Ascending aorta (tissue), 2 donors: ENCODE measurements at regions not wholly inside any gene's neighbourhood (a gene's known extent, or its start where the extent isn't known, plus 50 kb on each side); places are given as distances from the start of the nearest gene placed in this dataset.

ENCODE experiments used
- DNase-seq, 2 donors: peaks; one replicate each; pipeline ENCODE4 v3.0.0-alpha.2; 2019; ENCODE audit warnings: low spot score in 2 of 2
- H3K27ac ChIP-seq, 2 donors: fragments of 200-600 bp; sonication (generic); one replicate each; pipeline ENCODE4 v1.5.1; 2016 to 2017; ENCODE audit warnings: mild to moderate bottlenecking in 1 of 2
- H3K27me3 ChIP-seq: fragments of 200-600 bp; sonication (generic); one replicate; pipeline ENCODE4 v1.5.1; 2017
- H3K36me3 ChIP-seq, 2 donors: fragments of 200-600 bp; sonication (generic); one replicate each; pipeline ENCODE4 v1.5.1; 2016
- H3K4me1 ChIP-seq, 2 donors: fragments of 200-600 bp; sonication (generic); one replicate each; pipeline ENCODE4 v1.5.1; 2016 to 2017; ENCODE audit warnings: mild to moderate bottlenecking in 1 of 2
- H3K4me3 ChIP-seq, 2 donors: fragments of 200-600 bp; sonication (generic); one replicate each; pipeline ENCODE4 v1.5.1; 2016 to 2017; ENCODE audit warnings: mild to moderate bottlenecking in 1 of 2
- H3K9me3 ChIP-seq, 2 donors: fragments of 200-600 bp; sonication (generic); one replicate each; pipeline ENCODE4 v1.5.1; 2016
- intact Hi-C: fragments of 100-400 bp; cut with DNase I; formaldehyde crosslinking; loops from one replicate; pipeline ENCODE4 v1.15.1; 2023
- TF ChIP-seq, protein P1 (sequence below), 3 experiments: fragments of 200-600 bp in 2 of 3; fragments of 450-650 bp in 1 of 3; sonication (generic) in 2 of 3; IDR thresholded peaks; one replicate each; pipeline ENCODE4 v1.5.1; 2016 to 2019; ENCODE audit warnings: antibody characterized with exemption in 3 of 3, mild to moderate bottlenecking in 1 of 3, moderate library complexity in 1 of 3

DNA sequence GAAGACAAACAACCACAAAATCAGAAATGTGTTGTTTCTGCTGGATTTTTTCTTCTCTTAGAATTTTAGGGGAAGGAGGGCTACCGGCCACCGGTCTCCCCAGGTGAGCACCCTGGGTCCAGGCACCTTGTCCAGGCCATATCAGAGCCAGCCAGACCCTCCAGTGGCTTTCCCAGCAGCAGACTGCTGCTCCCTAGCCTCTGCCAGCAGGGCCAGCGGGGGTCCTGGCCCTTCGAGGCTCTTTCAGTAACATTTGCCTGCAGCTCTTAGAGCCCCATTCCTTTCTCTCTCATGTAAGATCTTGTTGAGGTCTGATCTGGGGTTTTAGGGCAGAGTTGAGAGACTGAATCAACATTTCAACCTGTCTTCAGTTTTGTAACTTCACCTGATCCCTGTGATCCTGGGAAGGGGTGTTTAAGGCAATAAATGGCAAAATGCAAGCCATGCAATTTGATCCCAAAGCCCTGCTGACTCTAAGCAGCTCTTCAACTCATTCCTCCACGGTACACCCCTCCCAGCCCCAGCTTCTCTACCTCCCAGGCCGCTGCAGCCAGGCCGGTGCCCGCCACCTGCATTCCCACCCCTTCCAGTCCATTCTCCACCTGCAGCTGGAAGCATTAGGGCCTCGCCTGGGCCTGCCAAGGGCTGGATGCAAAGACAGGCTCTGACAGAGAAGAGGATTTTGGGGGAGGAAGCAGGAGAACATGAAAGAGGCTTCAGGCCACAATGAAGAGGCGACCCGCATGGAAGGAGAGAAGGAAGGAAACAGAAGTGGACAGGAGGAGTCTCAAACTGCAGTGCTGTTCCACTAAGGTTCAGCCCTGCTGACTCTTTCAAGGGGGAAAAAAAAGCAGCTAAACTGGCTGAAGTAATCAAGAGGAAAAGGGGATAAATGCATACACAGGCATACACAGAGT is 113.0 kb upstream of the FGF3 start:
- TF ChIP-seq, protein P1, sequence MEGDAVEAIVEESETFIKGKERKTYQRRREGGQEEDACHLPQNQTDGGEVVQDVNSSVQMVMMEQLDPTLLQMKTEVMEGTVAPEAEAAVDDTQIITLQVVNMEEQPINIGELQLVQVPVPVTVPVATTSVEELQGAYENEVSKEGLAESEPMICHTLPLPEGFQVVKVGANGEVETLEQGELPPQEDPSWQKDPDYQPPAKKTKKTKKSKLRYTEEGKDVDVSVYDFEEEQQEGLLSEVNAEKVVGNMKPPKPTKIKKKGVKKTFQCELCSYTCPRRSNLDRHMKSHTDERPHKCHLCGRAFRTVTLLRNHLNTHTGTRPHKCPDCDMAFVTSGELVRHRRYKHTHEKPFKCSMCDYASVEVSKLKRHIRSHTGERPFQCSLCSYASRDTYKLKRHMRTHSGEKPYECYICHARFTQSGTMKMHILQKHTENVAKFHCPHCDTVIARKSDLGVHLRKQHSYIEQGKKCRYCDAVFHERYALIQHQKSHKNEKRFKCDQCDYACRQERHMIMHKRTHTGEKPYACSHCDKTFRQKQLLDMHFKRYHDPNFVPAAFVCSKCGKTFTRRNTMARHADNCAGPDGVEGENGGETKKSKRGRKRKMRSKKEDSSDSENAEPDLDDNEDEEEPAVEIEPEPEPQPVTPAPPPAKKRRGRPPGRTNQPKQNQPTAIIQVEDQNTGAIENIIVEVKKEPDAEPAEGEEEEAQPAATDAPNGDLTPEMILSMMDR (IDR thresholded peaks at IDR 0.05) = no peak
- no peaks in the 10 kb centered on the region for H3K27me3 ChIP-seq
- DNase-seq = peak in 1 of 2 donors; percentile 51

DNA sequence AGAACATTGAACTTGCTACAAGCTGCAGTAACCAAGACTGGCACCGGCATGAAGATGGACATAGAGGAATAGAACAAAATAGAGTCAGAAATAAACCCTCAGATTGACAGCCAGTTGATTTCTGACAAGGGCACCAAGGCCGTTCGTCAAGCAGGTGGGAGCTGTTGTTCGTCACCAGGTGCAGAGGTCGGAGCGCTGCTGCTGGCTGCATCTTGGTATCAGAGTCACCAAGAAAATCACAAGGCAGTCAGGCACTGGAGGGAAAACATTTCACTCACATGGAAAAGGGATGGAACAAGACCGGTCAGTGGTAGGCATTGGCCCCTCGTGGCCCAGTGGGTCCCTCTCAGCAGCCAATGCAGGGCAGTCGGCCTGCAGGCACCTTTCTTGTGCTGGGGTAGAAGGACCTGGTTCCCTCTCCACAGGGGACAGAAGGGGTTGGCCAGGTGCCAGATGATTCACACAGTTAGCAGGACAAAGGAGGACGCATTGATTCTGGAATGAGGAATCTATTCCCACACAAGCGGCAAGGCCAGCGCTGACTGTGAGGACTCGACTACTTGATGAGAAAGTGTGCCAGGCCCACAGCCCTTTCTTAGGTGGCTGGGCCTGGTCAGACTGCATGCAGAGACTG is 115.8 kb upstream of the FGF3 start:
- intact Hi-C loops = no loop called here
- TF ChIP-seq, protein P1 (IDR thresholded peaks at IDR 0.05) = no peak
- Histone ChIP-seq H3K27me3 (no peaks in the 10 kb centered on the region), H3K9me3 (no peaks in the 10 kb centered on the region), H3K36me3 (no peaks in the 10 kb centered on the region), H3K4me1 (peaks cover 0 to 16% of the 10 kb centered on the region in 2 donors), H3K4me3 (no peak overlapping the region), H3K27ac (no peak overlapping the region)
- DNase-seq = no peak

More for the DNA sequence above, 113.0 kb upstream of the FGF3 start:
- intact Hi-C loops = no loop called here
- H3K27ac ChIP-seq = no peak overlapping the region
- no peak overlapping the region for H3K4me3 ChIP-seq
- H3K4me1 ChIP-seq = no peaks in the 10 kb centered on the region
- no peaks in the 10 kb centered on the region for H3K9me3 ChIP-seq
- no peaks in the 10 kb centered on the region for H3K36me3 ChIP-seq

DNA sequence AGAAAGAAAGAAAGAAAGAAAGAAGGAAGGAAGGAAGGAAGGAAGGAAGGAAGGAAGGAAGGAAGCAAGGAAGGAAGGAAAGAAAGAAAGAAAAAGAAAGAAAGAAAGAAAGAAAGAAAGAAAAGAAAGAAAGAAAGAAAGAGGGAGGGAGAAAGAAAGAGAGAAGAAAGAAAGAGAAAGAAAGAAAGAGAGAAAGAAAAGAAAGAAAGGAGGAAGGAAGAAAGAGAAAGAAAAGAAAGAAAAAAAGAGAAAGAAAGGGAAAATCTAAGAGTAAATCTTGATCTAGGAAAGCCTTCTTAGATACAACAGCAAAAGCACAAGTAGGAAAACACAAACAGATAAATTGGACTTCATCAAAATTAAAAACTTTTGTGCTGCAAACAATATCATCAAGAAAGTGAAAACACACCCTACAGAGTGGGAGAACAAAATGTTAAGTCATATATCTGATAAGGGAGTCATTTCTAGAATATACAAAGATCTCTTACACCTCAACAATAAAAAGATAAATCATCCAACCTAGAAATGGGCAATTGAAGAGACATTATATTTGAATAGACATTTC is 116.8 kb upstream of the FGF3 start:
- intact Hi-C loops = no loop called here
- no peak for DNase-seq
- Histone ChIP-seq H3K4me3 (no peak overlapping the region), H3K27me3 (no peaks in the 10 kb centered on the region), H3K36me3 (no peaks in the 10 kb centered on the region), H3K9me3 (no peaks in the 10 kb centered on the region), H3K4me1 (peaks cover 0 to 21% of the 10 kb centered on the region in 2 donors), H3K27ac (no peak overlapping the region)
- TF ChIP-seq, protein P1 (IDR thresholded peaks at IDR 0.05) = no peak

DNA sequence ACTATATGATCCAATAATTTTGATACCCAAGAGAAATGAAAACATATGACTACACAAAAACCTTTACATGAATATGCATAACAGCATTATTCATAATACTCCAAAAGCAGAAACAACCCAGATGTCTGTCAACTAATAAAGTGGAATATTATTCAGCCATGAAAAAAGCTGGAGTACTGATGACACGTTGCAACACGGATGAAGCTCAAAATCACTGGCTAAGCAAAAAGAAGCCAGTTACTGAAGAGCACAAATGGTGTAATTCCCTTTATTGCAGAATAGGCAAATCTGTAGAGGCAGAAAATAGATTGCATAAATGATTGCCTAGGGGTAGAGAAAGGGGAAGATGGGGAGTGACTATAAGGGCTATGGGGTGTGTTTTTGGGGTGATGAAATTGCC is 117.6 kb upstream of the FGF3 start:
- intact Hi-C loops = no loop called here

DNA sequence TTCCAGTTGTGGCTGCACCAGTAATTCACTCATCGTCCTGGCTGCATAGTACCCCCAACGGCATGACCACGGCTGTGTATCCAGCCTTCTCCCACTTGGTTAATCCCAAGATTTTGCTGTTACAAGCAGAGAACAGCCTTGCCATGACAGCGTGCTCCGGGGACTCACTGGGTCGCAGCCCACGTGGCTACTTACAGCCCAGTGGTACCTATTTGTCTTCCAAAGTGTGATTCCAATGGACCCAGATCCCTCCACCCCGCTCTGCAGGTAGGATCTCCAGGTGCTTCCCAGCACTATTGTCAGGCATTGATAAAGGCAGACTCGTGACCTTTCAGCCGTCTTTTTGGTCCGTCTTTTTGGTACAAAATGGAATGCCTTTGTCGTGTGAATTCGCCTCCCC is 119.0 kb upstream of the FGF3 start:
- TF ChIP-seq, protein P1 (IDR thresholded peaks at IDR 0.05) = no peak
- Histone ChIP-seq H3K27ac (peak overlapping the region; percentile 84 to 96), H3K36me3 (no peaks in the 10 kb centered on the region), H3K4me1 (peaks cover 0 to 21% of the 10 kb centered on the region in 2 donors), H3K9me3 (no peaks in the 10 kb centered on the region), H3K4me3 (no peak overlapping the region), H3K27me3 (no peaks in the 10 kb centered on the region)
- intact Hi-C loops = no loop called here
- DNase-seq = no peak

More for the DNA sequence above, 117.6 kb upstream of the FGF3 start:
- Histone ChIP-seq H3K27ac (no peak overlapping the region), H3K27me3 (no peaks in the 10 kb centered on the region), H3K9me3 (no peaks in the 10 kb centered on the region), H3K36me3 (no peaks in the 10 kb centered on the region), H3K4me1 (peaks cover 0 to 21% of the 10 kb centered on the region in 2 donors), H3K4me3 (no peak overlapping the region)
- TF ChIP-seq, protein P1 (IDR thresholded peaks at IDR 0.05) = no peak
- DNase-seq = no peak
